AG09319 (cell line): ENCODE measurements at regions not wholly inside any gene's neighbourhood (a gene's known extent, or its start where the extent isn't known, plus 50 kb on each side); places are given as distances from the start of the nearest gene placed in this dataset.

ENCODE experiments used
- DNase-seq: peaks from one replicate; pipeline ENCODE4 v3.0.0-alpha.2; 2010; ENCODE audit warnings: low read depth; ENCODE audit errors: extremely low read depth
- TF ChIP-seq, protein P1 (sequence below): IDR thresholded peaks from 2 replicates; pipeline ENCODE4 v1.5.1; 2011; ENCODE audit warnings: low read depth, mild to moderate bottlenecking, inconsistent platforms, low read length, moderate library complexity

DNA sequence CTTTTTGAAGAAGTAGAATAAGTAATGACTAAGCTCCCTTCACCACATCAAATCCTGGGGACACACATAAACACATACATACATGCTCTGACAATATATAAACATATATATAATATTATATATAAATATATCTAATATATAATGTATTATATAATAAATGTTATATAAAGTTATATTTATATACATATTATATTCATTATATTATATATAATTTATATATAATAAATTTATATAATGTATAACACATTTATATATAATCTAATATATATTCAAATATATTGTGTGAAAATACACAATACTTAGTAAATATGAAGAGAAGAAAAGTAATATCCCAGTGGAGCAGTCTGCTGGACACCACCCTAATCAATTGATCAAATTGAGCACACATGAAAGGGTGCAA lies 2177.9 kb upstream of the CELF4 start:
- DNase-seq = no peak
- TF ChIP-seq, protein P1, sequence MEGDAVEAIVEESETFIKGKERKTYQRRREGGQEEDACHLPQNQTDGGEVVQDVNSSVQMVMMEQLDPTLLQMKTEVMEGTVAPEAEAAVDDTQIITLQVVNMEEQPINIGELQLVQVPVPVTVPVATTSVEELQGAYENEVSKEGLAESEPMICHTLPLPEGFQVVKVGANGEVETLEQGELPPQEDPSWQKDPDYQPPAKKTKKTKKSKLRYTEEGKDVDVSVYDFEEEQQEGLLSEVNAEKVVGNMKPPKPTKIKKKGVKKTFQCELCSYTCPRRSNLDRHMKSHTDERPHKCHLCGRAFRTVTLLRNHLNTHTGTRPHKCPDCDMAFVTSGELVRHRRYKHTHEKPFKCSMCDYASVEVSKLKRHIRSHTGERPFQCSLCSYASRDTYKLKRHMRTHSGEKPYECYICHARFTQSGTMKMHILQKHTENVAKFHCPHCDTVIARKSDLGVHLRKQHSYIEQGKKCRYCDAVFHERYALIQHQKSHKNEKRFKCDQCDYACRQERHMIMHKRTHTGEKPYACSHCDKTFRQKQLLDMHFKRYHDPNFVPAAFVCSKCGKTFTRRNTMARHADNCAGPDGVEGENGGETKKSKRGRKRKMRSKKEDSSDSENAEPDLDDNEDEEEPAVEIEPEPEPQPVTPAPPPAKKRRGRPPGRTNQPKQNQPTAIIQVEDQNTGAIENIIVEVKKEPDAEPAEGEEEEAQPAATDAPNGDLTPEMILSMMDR = no peak

DNA sequence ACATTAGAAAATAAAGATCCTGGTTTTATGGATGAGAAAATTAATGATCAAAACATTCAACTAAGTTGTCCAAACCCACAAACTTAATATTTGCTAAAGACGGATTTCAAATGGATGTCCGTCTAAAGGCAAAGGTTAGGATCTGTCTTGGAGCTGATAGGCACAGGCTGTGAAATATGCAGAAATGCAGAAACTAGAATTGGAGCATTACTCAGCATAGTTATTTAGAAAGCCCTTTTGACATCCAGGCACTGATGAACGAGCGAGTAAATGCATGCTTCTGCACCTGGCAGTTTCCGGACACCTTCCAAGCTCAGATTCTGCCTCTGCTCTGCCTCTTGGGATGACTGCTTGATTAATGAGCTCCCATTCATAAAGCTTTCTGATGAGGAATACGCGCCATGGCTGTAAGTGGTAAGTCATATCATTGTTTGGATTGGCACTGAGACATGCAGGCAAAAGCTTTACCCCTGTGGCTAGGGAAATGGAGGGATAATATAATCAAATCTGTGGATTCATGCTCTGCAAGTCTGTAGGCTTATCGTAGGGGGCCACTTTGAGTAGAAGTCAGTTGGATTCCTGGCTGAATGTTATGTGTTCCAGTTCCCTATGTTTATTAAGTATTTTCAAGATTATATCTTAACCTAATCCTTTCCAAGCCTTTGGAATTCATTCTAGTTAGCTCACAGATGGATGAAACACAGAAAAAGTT lies 2176.3 kb upstream of the CELF4 start:
- DNase-seq = no peak
- TF ChIP-seq, protein P1 = no peak

DNA sequence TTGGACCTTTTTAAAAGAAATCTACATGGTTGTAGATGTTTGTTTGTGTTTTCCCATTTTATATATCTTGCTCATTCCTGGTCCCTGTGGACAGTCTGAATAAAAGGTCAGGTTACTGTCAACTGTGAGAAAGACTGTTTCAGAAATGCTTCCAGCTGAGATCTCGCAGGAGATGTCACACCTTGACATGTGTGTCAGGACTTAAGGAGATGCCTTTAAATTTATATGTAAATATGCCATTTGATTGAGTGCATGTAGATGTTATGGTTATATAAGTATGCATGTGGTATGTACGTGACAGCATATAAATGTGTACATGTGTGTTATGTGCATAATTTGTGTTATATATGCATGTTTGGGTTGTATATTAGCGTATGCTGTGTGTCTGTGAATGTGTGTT lies 2172.3 kb upstream of the CELF4 start:
- no peak for DNase-seq
- TF ChIP-seq, protein P1 = no peak

DNA sequence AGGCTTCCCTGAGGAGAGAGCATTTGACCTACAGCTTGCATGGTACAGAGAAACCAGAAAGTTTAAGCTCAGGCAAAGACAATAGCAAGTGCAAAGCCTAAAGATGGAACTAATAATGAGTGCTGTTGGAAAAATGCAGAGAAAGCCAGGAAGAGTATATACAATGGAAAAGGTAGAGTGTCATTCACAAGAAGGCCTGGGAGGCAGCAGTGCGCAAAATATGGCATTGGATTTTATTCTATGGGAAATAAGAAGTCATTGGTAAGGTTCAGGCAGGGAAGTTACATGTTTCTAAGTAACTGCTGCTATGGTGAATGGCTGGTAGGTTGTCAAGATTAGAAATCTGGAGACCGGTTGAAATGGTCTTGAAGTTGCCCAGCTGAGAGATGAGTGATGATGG lies 2167.3 kb upstream of the CELF4 start:
- DNase-seq = no peak
- TF ChIP-seq, protein P1 = no peak

DNA sequence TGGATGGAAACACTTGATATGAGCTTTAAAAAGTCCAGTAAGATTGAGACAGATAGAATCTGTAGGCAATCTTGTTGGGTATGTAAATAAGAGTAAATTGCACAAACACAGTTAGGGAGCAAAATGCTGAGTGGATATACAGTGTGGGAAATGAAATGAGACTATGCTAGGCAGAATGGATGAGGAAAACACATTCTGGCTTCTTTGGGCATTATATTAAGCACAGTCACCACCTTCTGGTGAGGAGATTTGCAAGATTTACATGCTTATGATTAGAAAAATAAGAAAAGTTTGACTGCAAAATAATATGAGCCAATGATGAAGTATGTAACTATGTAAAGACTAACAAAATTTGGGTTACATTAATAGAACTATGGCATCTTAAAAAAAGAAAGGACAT lies 2165.0 kb upstream of the CELF4 start:
- no peak for DNase-seq
- TF ChIP-seq, protein P1 = no peak

DNA sequence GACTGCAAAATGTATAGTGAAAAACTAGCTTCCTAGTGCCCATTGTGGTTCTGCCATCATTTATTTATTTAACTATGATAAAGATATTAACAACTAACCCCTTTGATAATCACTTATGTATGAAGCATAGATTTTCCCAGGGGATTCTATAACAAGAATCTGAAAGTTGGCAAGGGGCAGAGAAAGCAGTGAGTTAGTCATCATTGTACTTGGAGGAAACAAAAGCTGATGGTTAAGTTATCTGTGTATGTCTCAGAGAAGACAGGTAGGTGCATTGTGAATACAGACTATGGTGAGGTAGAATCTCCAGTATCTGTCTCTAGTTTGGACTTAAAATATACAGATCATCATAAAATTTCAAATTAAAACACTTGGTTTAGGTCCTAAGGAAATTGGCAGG lies 2159.1 kb upstream of the CELF4 start:
- TF ChIP-seq, protein P1 = no peak
- no peak for DNase-seq

DNA sequence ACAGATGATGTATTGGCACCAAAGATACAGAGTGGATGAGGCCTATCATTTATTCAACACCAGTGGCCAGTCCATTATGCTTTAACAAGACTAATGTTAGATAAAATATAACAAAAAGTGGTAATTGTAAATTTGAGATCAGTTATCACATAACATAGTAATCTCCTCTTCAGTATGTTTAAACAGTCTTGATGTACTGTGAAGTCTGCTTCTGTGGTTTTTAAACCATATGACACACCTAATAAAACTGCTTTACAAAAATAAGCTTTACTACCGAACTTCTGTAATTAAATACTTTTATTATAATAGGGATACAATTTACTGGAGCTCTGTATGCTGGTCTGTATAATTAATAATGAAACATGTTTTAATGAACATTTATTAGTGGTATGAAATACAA lies 2156.1 kb upstream of the CELF4 start:
- no peak for DNase-seq
- TF ChIP-seq, protein P1 = no peak
